Bronchial epithelial cell (primary cell): ENCODE measurements at regions not wholly inside any gene's neighbourhood (a gene's known extent, or its start where the extent isn't known, plus 50 kb on each side); places are given as distances from the start of the nearest gene placed in this dataset.
A peak's percentile ranks its signal among the peaks of the same experiment; 100 is the strongest.

Experiments used
- DNase-seq: peaks from one replicate; pipeline ENCODE4 v3.0.0-alpha.2; 2010; ENCODE audit warnings: low read depth
- FAIRE-seq: peaks from 2 replicates; lab custom pipeline; 2011; peaks lifted over from hg19 to GRCh38; lab: Jason Lieb, UNC
- H3K27me3 ChIP-seq: 2 replicates; pipeline ENCODE4 v1.5.1; 2011; ENCODE audit warnings: low read length; ENCODE audit not compliant: control insufficient read depth, insufficient read depth
- H3K36me3 ChIP-seq: 2 replicates; pipeline ENCODE4 v1.5.1; 2011; ENCODE audit warnings: low read length; ENCODE audit not compliant: control insufficient read depth, insufficient read depth
- H3K4me3 ChIP-seq: 2 replicates; pipeline ENCODE4 v1.5.1; 2011; ENCODE audit warnings: mild to moderate bottlenecking, low read depth, low read length, control low read depth
- TF ChIP-seq, protein P1 (sequence below): IDR thresholded peaks from 2 replicates; pipeline ENCODE4 v1.5.1; 2011; ENCODE audit warnings: mild to moderate bottlenecking, moderate library complexity, low read length, control low read depth, inconsistent platforms; ENCODE audit not compliant: insufficient read depth, severe bottlenecking

DNA sequence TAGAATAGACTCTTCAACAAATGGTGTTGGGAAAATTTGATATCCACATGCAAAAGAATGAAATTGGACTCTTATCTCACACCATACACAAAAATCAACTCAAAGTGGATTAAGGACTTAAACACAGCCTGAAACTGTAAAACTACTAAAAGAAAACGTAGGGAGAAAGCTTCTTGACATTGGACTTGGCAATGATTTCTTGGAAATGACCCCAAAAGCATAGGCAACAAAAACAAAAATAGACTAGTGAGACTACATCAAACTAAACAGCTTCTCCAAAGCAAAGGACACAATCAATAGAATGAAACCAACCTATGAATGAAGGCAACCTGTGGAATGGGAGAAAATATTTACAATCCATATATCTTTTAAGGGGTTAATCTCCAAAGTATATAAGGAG is 94.7 kb upstream of the INTU start:
- H3K36me3 ChIP-seq = no peaks in the 10 kb centered on the region
- H3K4me3 ChIP-seq = no peak overlapping the region
- H3K27me3 ChIP-seq = no peaks in the 10 kb centered on the region
- TF ChIP-seq, protein P1, sequence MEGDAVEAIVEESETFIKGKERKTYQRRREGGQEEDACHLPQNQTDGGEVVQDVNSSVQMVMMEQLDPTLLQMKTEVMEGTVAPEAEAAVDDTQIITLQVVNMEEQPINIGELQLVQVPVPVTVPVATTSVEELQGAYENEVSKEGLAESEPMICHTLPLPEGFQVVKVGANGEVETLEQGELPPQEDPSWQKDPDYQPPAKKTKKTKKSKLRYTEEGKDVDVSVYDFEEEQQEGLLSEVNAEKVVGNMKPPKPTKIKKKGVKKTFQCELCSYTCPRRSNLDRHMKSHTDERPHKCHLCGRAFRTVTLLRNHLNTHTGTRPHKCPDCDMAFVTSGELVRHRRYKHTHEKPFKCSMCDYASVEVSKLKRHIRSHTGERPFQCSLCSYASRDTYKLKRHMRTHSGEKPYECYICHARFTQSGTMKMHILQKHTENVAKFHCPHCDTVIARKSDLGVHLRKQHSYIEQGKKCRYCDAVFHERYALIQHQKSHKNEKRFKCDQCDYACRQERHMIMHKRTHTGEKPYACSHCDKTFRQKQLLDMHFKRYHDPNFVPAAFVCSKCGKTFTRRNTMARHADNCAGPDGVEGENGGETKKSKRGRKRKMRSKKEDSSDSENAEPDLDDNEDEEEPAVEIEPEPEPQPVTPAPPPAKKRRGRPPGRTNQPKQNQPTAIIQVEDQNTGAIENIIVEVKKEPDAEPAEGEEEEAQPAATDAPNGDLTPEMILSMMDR = no peak
- no peak for FAIRE-seq
- DNase-seq = no peak

DNA sequence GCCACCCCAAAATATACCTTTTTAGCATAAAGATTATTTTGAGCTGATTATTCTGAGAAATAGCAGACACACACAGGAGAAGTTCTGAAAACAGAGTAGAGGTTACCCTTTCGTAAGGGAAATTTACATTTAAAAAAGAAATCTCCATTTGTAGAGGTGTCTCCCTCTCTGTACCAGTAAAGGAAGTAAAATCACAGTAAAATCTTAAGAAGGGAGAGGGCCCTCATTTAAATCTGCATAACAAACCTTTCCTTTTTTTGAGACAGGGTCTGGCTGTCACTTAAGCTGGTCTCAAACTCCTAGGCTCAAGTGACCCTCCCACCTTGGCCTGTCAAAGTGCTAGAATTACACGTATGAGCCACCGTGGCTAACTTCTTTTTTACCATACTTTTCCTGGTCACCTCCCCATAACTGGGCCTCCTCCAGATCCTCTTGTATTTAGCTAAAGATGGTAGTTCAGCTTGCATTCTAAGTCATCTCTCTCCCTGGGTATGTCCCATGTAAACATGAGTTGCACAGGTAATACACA is 92.2 kb upstream of the INTU start:
- FAIRE-seq = no peak
- no peak overlapping the region for H3K4me3 ChIP-seq
- TF ChIP-seq, protein P1 = no peak
- no peaks in the 10 kb centered on the region for H3K36me3 ChIP-seq
- DNase-seq = no peak
- no peaks in the 10 kb centered on the region for H3K27me3 ChIP-seq

DNA sequence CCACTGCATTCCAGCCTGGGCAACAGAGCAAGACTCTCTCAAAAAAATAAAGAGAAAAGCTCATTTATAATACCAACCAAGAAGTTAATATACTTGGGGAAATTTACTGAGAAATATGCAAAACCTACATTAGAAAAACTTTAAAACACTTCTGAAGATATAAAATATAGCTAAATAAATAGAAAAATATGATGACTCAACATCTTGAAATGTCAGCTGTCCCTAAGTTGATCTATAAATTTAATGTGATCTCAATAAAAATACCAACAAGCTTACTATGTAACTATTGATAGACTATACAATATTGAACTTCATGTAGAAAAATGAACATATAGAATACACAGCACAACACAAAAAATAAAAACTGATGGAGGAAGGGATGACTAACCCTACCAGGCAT is 87.5 kb upstream of the INTU start:
- TF ChIP-seq, protein P1 = no peak
- no peaks in the 10 kb centered on the region for H3K36me3 ChIP-seq
- H3K27me3 ChIP-seq = no peaks in the 10 kb centered on the region
- FAIRE-seq (no peak), DNase-seq (no peak)
- no peak overlapping the region for H3K4me3 ChIP-seq

DNA sequence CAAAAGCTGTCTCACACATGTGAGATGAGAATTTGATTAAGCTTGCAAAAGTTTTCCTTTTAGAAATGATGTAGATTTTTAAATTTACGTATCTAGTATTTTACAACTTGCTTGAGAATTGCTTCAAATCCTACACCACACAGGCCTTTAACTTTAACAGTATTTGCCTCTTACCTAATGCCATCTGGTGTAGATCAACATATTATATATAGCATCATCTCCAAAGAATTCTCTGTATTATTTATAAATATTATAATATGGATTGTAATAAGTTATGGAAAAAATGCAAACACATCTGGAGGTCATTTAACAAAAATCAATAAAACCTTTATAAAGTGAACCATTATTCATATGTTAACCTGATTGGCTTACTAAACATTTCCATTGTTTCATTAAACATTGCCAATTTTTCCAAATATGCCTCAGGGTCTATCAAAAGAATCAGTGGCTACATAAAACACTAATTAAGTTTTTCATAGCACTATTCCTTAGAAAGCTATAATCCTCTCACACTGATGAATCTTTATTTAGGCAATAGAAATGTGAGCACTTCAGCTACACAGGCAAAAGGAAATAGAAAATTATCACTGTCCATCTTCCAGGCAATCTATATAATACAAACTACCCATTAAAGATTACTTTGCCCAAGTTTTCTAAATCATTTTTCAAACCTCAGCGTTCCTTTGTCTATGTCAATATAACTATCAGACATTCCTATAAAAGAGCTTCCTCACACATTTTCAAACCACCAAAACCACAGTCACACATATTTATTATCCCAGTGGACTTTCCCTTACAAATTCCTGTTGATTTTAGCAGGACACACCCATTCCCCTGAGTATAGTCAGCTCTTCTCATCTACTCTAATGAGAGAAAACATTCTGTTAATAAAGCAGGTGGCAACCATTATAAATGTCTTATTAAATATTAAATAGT is 83.5 kb upstream of the INTU start:
- H3K4me3 ChIP-seq = no peak overlapping the region
- TF ChIP-seq, protein P1 = no peak
- peak; percentile 11 for DNase-seq
- no peak for FAIRE-seq
- H3K27me3 ChIP-seq = no peaks in the 10 kb centered on the region
- no peaks in the 10 kb centered on the region for H3K36me3 ChIP-seq

DNA sequence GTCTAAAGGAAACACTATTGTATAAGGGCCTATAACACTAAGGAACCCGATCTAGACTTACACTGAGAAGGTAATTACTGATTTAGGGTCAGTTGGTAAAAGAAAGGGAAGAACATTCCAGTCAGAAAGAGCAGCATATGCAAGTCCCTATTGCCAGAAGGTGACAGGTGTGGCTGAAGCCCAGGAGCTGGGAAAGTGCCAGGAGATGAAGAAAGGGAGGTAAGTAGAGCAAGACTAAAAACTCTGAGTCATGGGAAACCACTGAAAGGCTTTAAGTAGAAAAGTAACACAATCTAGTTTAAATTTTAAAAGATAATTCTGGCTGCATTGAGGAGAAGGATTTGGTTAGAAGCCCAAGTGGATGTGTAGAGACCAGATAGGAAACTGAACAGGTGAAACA is 77.7 kb upstream of the INTU start:
- no peaks in the 10 kb centered on the region for H3K27me3 ChIP-seq
- TF ChIP-seq, protein P1 = no peak
- DNase-seq (peak; percentile 35), FAIRE-seq (no peak)
- H3K4me3 ChIP-seq = no peak overlapping the region
- H3K36me3 ChIP-seq = no peaks in the 10 kb centered on the region
